Trophoblast cell (in vitro differentiated cells and primary cell): ENCODE measurements at regions not wholly inside any gene's neighbourhood (a gene's known extent, or its start where the extent isn't known, plus 50 kb on each side); places are given as distances from the start of the nearest gene placed in this dataset.

Experiments used
- DNase-seq, 2 donors: peaks; one replicate each; pipeline ENCODE4 v3.0.0-alpha.2; 2016
- H2AFZ ChIP-seq: 2 replicates; pipeline ENCODE4 v1.6.1; 2013; ENCODE audit warnings: low read length, moderate library complexity, mild to moderate bottlenecking; ENCODE audit not compliant: insufficient read depth, poor library complexity
- H2AK5ac ChIP-seq: 2 replicates; pipeline ENCODE4 v1.6.1; 2013; ENCODE audit warnings: mild to moderate bottlenecking, low read length
- H2BK120ac ChIP-seq: 2 replicates; pipeline ENCODE4 v1.6.1; 2013; ENCODE audit warnings: low read length, mild to moderate bottlenecking, moderate library complexity; ENCODE audit not compliant: insufficient read depth, poor library complexity
- H2BK12ac ChIP-seq: 2 replicates; pipeline ENCODE4 v1.6.1; 2013; ENCODE audit warnings: mild to moderate bottlenecking, low read length, moderate library complexity
- H2BK5ac ChIP-seq: 2 replicates; pipeline ENCODE4 v1.6.1; 2013; ENCODE audit warnings: low read length, low read depth, moderate library complexity, mild to moderate bottlenecking; ENCODE audit not compliant: poor library complexity
- H3K14ac ChIP-seq: 2 replicates; pipeline ENCODE4 v1.6.1; 2013; ENCODE audit warnings: mild to moderate bottlenecking, low read length
- H3K18ac ChIP-seq: 2 replicates; pipeline ENCODE4 v1.6.1; 2013; ENCODE audit warnings: mild to moderate bottlenecking, low read length
- H3K23ac ChIP-seq: 2 replicates; pipeline ENCODE4 v1.6.1; 2013; ENCODE audit warnings: low read length
- H3K27ac ChIP-seq: 2 replicates; pipeline ENCODE4 v1.5.1; 2013; ENCODE audit warnings: low read depth, mild to moderate bottlenecking, inconsistent platforms, low read length, moderate library complexity
- H3K27me3 ChIP-seq: 2 replicates; pipeline ENCODE4 v1.6.1; 2013; ENCODE audit warnings: inconsistent platforms, mild to moderate bottlenecking, low read length, moderate library complexity; ENCODE audit not compliant: insufficient read depth
- H3K36me3 ChIP-seq, 2 experiments: 1 replicate in 1 of 2; 2 replicates in 1 of 2; pipeline ENCODE4 v1.6.1; 2013; ENCODE audit warnings: low read length in 2 of 2, mild to moderate bottlenecking in 2 of 2, moderate library complexity in 1 of 2; ENCODE audit not compliant: insufficient read depth in 2 of 2, control insufficient read depth in 1 of 2
- H3K4ac ChIP-seq: 2 replicates; pipeline ENCODE4 v1.6.1; 2013; ENCODE audit warnings: low read depth, mild to moderate bottlenecking, low read length, moderate library complexity
- H3K4me1 ChIP-seq, 2 experiments: 1 replicate in 1 of 2; 2 replicates in 1 of 2; pipeline ENCODE4 v1.6.1; 2013; ENCODE audit warnings: low read length in 2 of 2, mild to moderate bottlenecking in 2 of 2, moderate library complexity in 1 of 2; ENCODE audit not compliant: insufficient read depth in 2 of 2, control insufficient read depth in 1 of 2
- H3K4me2 ChIP-seq: 2 replicates; pipeline ENCODE4 v1.6.1; 2013; ENCODE audit warnings: inconsistent platforms, mild to moderate bottlenecking, low read length, moderate library complexity
- H3K4me3 ChIP-seq: 2 replicates; pipeline ENCODE4 v1.5.1; 2013; ENCODE audit warnings: mild to moderate bottlenecking, low read depth, low read length, inconsistent platforms
- H3K79me1 ChIP-seq: one replicate; pipeline ENCODE4 v1.6.1; 2013; ENCODE audit warnings: low read length
- H3K79me2 ChIP-seq: 2 replicates; pipeline ENCODE4 v1.6.1; 2013; ENCODE audit warnings: low read length, mild to moderate bottlenecking; ENCODE audit not compliant: control insufficient read depth, insufficient read depth, poor library complexity
- H3K9ac ChIP-seq: 2 replicates; pipeline ENCODE4 v1.6.1; 2013; ENCODE audit warnings: mild to moderate bottlenecking, low read length
- H3K9me3 ChIP-seq: 2 replicates; pipeline ENCODE4 v1.6.1; 2013; ENCODE audit warnings: low read depth, mild to moderate bottlenecking, control low read depth, inconsistent platforms, low read length; ENCODE audit not compliant: insufficient read depth
- H4K12ac ChIP-seq: 2 replicates; pipeline ENCODE4 v1.6.1; 2013; ENCODE audit warnings: low read depth, mild to moderate bottlenecking, low read length, moderate library complexity
- H4K8ac ChIP-seq: 2 replicates; pipeline ENCODE4 v1.6.1; 2013; ENCODE audit warnings: low read depth, mild to moderate bottlenecking, low read length, moderate library complexity
- H4K91ac ChIP-seq: one replicate; pipeline ENCODE4 v1.6.1; 2013; ENCODE audit warnings: low read depth, mild to moderate bottlenecking, low read length, moderate library complexity
- WGBS: extraction: QIAGEN DNeasy Blood & Tissue Kit; methylation state at CpG from one replicate; pipeline ENCODE4 v1.1.7; 2013; ENCODE audit warnings: missing lambda C conversion rate; ENCODE audit not compliant: insufficient read length, insufficient coverage; ENCODE audit errors: extremely low coverage; 5-methylcytosine and 5-hydroxymethylcytosine counted together

GRCh38 chr10:78876449-78876848, 192.3 kb upstream of the ZMIZ1 start:
- Histone ChIP-seq H4K91ac (no peak overlapping the region), H4K12ac (no peak overlapping the region), H2AK5ac (no peak overlapping the region), H3K4me1 (no peaks in the 10 kb centered on the region), H3K27ac (no peak overlapping the region), H3K4ac (no peak overlapping the region), H3K27me3 (no peaks in the 10 kb centered on the region), H3K9ac (no peak overlapping the region), H3K79me2 (no peaks in the 10 kb centered on the region), H4K8ac (no peak overlapping the region), H2BK120ac (no peak overlapping the region), H3K79me1 (no peaks in the 10 kb centered on the region), H3K4me2 (no peak overlapping the region), H2BK5ac (no peak overlapping the region), H3K4me3 (no peak overlapping the region), H2AFZ (no peak overlapping the region), H3K18ac (no peak overlapping the region), H3K36me3 (no peaks in the 10 kb centered on the region), H2BK12ac (no peak overlapping the region), H3K14ac (no peak overlapping the region), H3K23ac (no peak overlapping the region), H3K9me3 (no peaks in the 10 kb centered on the region)
- no CpG with 5 or more reads among the region's 4 CpGs for WGBS
- no peak for DNase-seq

- Histone ChIP-seq H3K4ac (no peak overlapping the region), H3K79me2 (no peaks in the 10 kb centered on the region)
- DNase-seq = no peak
These were observed 189.1 kb upstream of the ZMIZ1 start for GRCh38 chr10:78879621-78880020.

GRCh38 chr10:78886129-78886528, 182.6 kb upstream of the ZMIZ1 start:
- no peak overlapping the region for H3K4me2 ChIP-seq
- no peak overlapping the region for H2BK120ac ChIP-seq
- no peak overlapping the region for H2AK5ac ChIP-seq
- no peaks in the 10 kb centered on the region for H3K79me1 ChIP-seq
- H3K23ac ChIP-seq = no peak overlapping the region
- H3K4me3 ChIP-seq = no peak overlapping the region
- no peak overlapping the region for H4K12ac ChIP-seq
- H3K9me3 ChIP-seq = peaks cover 2% of the 10 kb centered on the region
- H3K27me3 ChIP-seq = no peaks in the 10 kb centered on the region
- H3K36me3 ChIP-seq = no peaks in the 10 kb centered on the region
- no peak overlapping the region for H3K4ac ChIP-seq
- no peaks in the 10 kb centered on the region for H3K4me1 ChIP-seq
- no peak overlapping the region for H4K91ac ChIP-seq
- no peaks in the 10 kb centered on the region for H3K79me2 ChIP-seq
- H2AFZ ChIP-seq = no peak overlapping the region
- no peak overlapping the region for H4K8ac ChIP-seq
- no peak overlapping the region for H3K14ac ChIP-seq
- DNase-seq = no peak
- no peak overlapping the region for H2BK12ac ChIP-seq
- H3K9ac ChIP-seq = no peak overlapping the region
- H3K27ac ChIP-seq = no peak overlapping the region
- no peak overlapping the region for H2BK5ac ChIP-seq
- H3K18ac ChIP-seq = no peak overlapping the region

More at GRCh38 chr10:78879621-78880020, 189.1 kb upstream of the ZMIZ1 start:
- no CpG with 5 or more reads among the region's 3 CpGs for WGBS
- no peak overlapping the region for H3K23ac ChIP-seq
- no peaks in the 10 kb centered on the region for H3K4me1 ChIP-seq
- H3K18ac ChIP-seq = no peak overlapping the region
- H2BK120ac ChIP-seq = no peak overlapping the region
- H4K8ac ChIP-seq = no peak overlapping the region
- no peak overlapping the region for H3K4me2 ChIP-seq
- no peak overlapping the region for H3K14ac ChIP-seq
- no peak overlapping the region for H2BK12ac ChIP-seq
- no peak overlapping the region for H4K91ac ChIP-seq
- no peak overlapping the region for H3K9ac ChIP-seq
- no peak overlapping the region for H2BK5ac ChIP-seq
- no peak overlapping the region for H4K12ac ChIP-seq
- H3K79me1 ChIP-seq = no peaks in the 10 kb centered on the region
- H3K36me3 ChIP-seq = no peaks in the 10 kb centered on the region
- no peak overlapping the region for H2AFZ ChIP-seq
- H3K9me3 ChIP-seq = no peaks in the 10 kb centered on the region
- no peak overlapping the region for H2AK5ac ChIP-seq
- no peak overlapping the region for H3K4me3 ChIP-seq
- H3K27me3 ChIP-seq = no peaks in the 10 kb centered on the region
- no peak overlapping the region for H3K27ac ChIP-seq

GRCh38 chr10:78889536-78890063, 179.2 kb upstream of the ZMIZ1 start:
- Histone ChIP-seq H3K79me2 (no peaks in the 10 kb centered on the region), H3K27me3 (no peaks in the 10 kb centered on the region), H3K79me1 (no peaks in the 10 kb centered on the region), H2BK5ac (no peak overlapping the region), H3K18ac (no peak overlapping the region), H4K91ac (no peak overlapping the region), H3K36me3 (no peaks in the 10 kb centered on the region), H3K23ac (no peak overlapping the region), H3K4me2 (no peak overlapping the region), H3K4ac (no peak overlapping the region), H2BK12ac (no peak overlapping the region), H3K9ac (no peak overlapping the region), H2BK120ac (no peak overlapping the region), H2AFZ (no peak overlapping the region), H3K4me1 (peaks cover 5% of the 10 kb centered on the region in 2 experiments), H3K27ac (no peak overlapping the region), H3K4me3 (no peak overlapping the region), H3K14ac (no peak overlapping the region), H3K9me3 (peaks cover 2% of the 10 kb centered on the region), H2AK5ac (no peak overlapping the region), H4K8ac (no peak overlapping the region), H4K12ac (no peak overlapping the region)
- no peak for DNase-seq
- no CpG with 5 or more reads among the region's 7 CpGs for WGBS
